H1 (cell line): ENCODE measurements at regions not wholly inside any gene's neighbourhood (a gene's known extent, or its start where the extent isn't known, plus 50 kb on each side); places are given as distances from the start of the nearest gene placed in this dataset.

ENCODE experiments used
- BRCA1 ChIP-seq: IDR thresholded peaks from 2 replicates; pipeline ENCODE4 v1.6.1; 2012; ENCODE audit warnings: low read depth, low read length, improper control_type of control experiment
- CHD2 ChIP-seq: IDR thresholded peaks from 2 replicates; pipeline ENCODE4 v1.6.1; 2012; ENCODE audit warnings: low read length, improper control_type of control experiment
- CREB1 ChIP-seq: IDR thresholded peaks from 2 replicates; pipeline ENCODE4 v1.6.1; 2012; ENCODE audit warnings: inconsistent platforms
- CTCF ChIP-seq, 3 experiments: IDR thresholded peaks; 1 replicate in 2 of 3; 2 replicates in 1 of 3; pipeline versions ENCODE4 v1.5.1 to v1.6.1; 2011; ENCODE audit warnings: low read length in 3 of 3, mild to moderate bottlenecking in 3 of 3, inconsistent platforms in 2 of 3, low read depth in 1 of 3, moderate library complexity in 1 of 3; ENCODE audit not compliant: insufficient read depth in 1 of 3; ENCODE audit errors: control extremely low read depth in 1 of 3
- EZH2 ChIP-seq: fragments of 200-600 bp; sonication (generic); IDR thresholded peaks from 2 replicates; pipeline ENCODE4 v1.7.1; 2012; ENCODE audit warnings: low read depth, mild to moderate bottlenecking, moderate library complexity, low read length, inconsistent platforms; ENCODE audit not compliant: severe bottlenecking
- MAX ChIP-seq: IDR thresholded peaks from 2 replicates; pipeline ENCODE4 v1.6.1; 2012; ENCODE audit warnings: inconsistent platforms
- POLR2AphosphoS5 ChIP-seq: IDR thresholded peaks from 2 replicates; pipeline ENCODE4 v1.6.1; 2011; ENCODE audit warnings: low read depth, low read length
- RBBP5 ChIP-seq: IDR thresholded peaks from 2 replicates; pipeline ENCODE4 v1.7.1; 2012; ENCODE audit warnings: low read depth, mild to moderate bottlenecking, inconsistent platforms, low read length, moderate library complexity, borderline replicate concordance
- RFX5 ChIP-seq: IDR thresholded peaks from 2 replicates; pipeline ENCODE4 v1.6.1; 2011; ENCODE audit warnings: low read depth, low read length, improper control_type of control experiment, borderline replicate concordance
- SIN3A ChIP-seq, 2 experiments: IDR thresholded peaks in 1 of 2; conservative IDR thresholded peaks in 1 of 2; 2 replicates each; pipeline ENCODE4 v1.6.1; 2011 to 2012; ENCODE audit warnings: low read length in 2 of 2, improper control_type of control experiment in 1 of 2, low read depth in 1 of 2, mild to moderate bottlenecking in 1 of 2
- SRF ChIP-seq: IDR thresholded peaks from 2 replicates; pipeline ENCODE4 v1.6.1; 2011; ENCODE audit warnings: mild to moderate bottlenecking, low read depth, low read length, moderate library complexity

GRCh38 chr5:78726571-78726970 lies 78.0 kb upstream of the LHFPL2 start:
- TF ChIP-seq POLR2AphosphoS5: no peak
- TF ChIP-seq CTCF (IDR thresholded peaks at IDR 0.05; ENCODE audit: control extremely low read depth in 1 of 3, insufficient read depth in 1 of 3, low read depth in 1 of 3, low read length in 3 of 3): no peak
- no peak for TF ChIP-seq CHD2
- no peak for TF ChIP-seq BRCA1
- no peak for TF ChIP-seq EZH2
- TF ChIP-seq MAX: no peak
- TF ChIP-seq CREB1: no peak
- no peak for TF ChIP-seq SIN3A (conservative IDR thresholded peaks at IDR 0.05 in 1 of 2, IDR thresholded peaks at IDR 0.05 in 1 of 2; ENCODE audit: low read depth in 1 of 2, low read length in 2 of 2)
- no peak for TF ChIP-seq SRF
- no peak for TF ChIP-seq RFX5
- no peak for TF ChIP-seq RBBP5
